B cell (primary cell): ENCODE measurements at regions not wholly inside any gene's neighbourhood (a gene's known extent, or its start where the extent isn't known, plus 50 kb on each side); places are given as distances from the start of the nearest gene placed in this dataset.

Source experiments
- ATAC-seq: fragments of 200-7000 bp; cut with Tn5 transposase; one replicate; pipeline ENCODE4 v1.10.0; 2021; ENCODE audit warnings: low read depth, mild to moderate bottlenecking, moderate number of reproducible peaks, moderate library complexity
- CTCF ChIA-PET: fragments of 350-600 bp; sonication (Branson Sonifier 250); formaldehyde crosslinking; loops from one replicate; lab custom pipeline; 2021; ENCODE audit warnings: antibody characterized with exemption, inconsistent platforms; lab: Charles Lee
- POLR2A ChIA-PET: fragments of 350-600 bp; sonication (Branson Sonifier 250); formaldehyde crosslinking; loops from one replicate; lab custom pipeline; 2021; ENCODE audit warnings: antibody characterized with exemption; lab: Charles Lee
- DNase-seq: peaks from one replicate; pipeline ENCODE4 v3.0.0; 2013
- H2AFZ ChIP-seq: 2 replicates; pipeline ENCODE4 v1.6.1; 2012; ENCODE audit warnings: mild to moderate bottlenecking, low read depth, low read length; ENCODE audit not compliant: insufficient read depth, poor library complexity, severe bottlenecking
- H3K27ac ChIP-seq, 2 donors: 1 replicate in 1 of 2; 2 replicates in 1 of 2; pipeline ENCODE4 v1.5.1; 2012 to 2013; ENCODE audit warnings: low read length in 2 of 2, mild to moderate bottlenecking in 2 of 2, moderate library complexity in 1 of 2
- H3K27me3 ChIP-seq, 4 experiments: fragments of 200-600 bp in 1 of 4; sonication (generic) in 1 of 4; replicated peaks in 1 of 4; 1 replicate in 2 of 4; 2 replicates in 2 of 4; pipeline versions ENCODE4 v1.6.1 to v1.7.0; 2013 to 2016; ENCODE audit warnings: low read length in 3 of 4, mild to moderate bottlenecking in 2 of 4, mixed read lengths in 1 of 4, moderate library complexity in 1 of 4; ENCODE audit not compliant: insufficient read depth in 4 of 4, control insufficient read depth in 3 of 4; ENCODE audit errors: control extremely low read depth in 1 of 4
- H3K36me3 ChIP-seq, 2 experiments: replicated peaks in 1 of 2; 1 replicate in 1 of 2; 2 replicates in 1 of 2; pipeline versions ENCODE4 v1.6.1 to v1.7.1; 2013; ENCODE audit warnings: low read length in 1 of 2; ENCODE audit not compliant: insufficient read depth in 2 of 2, control insufficient read depth in 1 of 2; ENCODE audit errors: control extremely low read depth in 1 of 2, extremely low read depth in 1 of 2
- H3K4me1 ChIP-seq, 2 donors: fragments of 200-600 bp in 1 of 2; sonication (generic) in 1 of 2; 1 replicate in 1 of 2; 2 replicates in 1 of 2; pipeline versions ENCODE4 v1.5.1 to v1.6.1; 2013 to 2017; ENCODE audit warnings: low read length in 2 of 2; ENCODE audit not compliant: control insufficient read depth in 2 of 2, insufficient read depth in 2 of 2
- H3K4me2 ChIP-seq: replicated peaks from 2 replicates; pipeline ENCODE3; 2012; ENCODE audit warnings: mild to moderate bottlenecking, low read depth, low read length; ENCODE audit not compliant: poor library complexity, severe bottlenecking
- H3K4me3 ChIP-seq, 5 experiments: fragments of 200-600 bp in 1 of 5; sonication (generic) in 1 of 5; 1 replicate in 3 of 5; 2 replicates in 2 of 5; pipeline versions ENCODE4 v1.5.1 to v1.7.0; 2011 to 2016; ENCODE audit warnings: low read length in 4 of 5, mild to moderate bottlenecking in 4 of 5, low read depth in 2 of 5, control low read depth in 1 of 5, moderate library complexity in 1 of 5; ENCODE audit not compliant: insufficient read depth in 1 of 5; ENCODE audit errors: control extremely low read depth in 1 of 5, extremely low read depth in 1 of 5
- H3K79me2 ChIP-seq: fragments of 200-600 bp; sonication (generic); one replicate; pipeline ENCODE4 v1.6.0; 2016; ENCODE audit warnings: low read length; ENCODE audit not compliant: control insufficient read depth, insufficient read depth
- H3K9ac ChIP-seq: fragments of 200-600 bp; sonication (generic); 2 replicates; pipeline ENCODE4 v1.6.1; 2017; ENCODE audit warnings: mild to moderate bottlenecking, low read length, moderate library complexity
- H3K9me3 ChIP-seq, 3 donors: one replicate each; pipeline versions ENCODE4 v1.6.1 to v1.7.1; 2013; ENCODE audit warnings: low read length in 2 of 3; ENCODE audit not compliant: control insufficient read depth in 2 of 3, insufficient read depth in 1 of 3; ENCODE audit errors: control extremely low read depth in 1 of 3
- H4K20me1 ChIP-seq: 2 replicates; pipeline ENCODE4 v1.6.0; 2012; ENCODE audit warnings: mild to moderate bottlenecking, low read length; ENCODE audit not compliant: insufficient read depth, control insufficient read depth, poor library complexity, severe bottlenecking
- H3K27ac Mint-ChIP-seq: one replicate; pipeline ENCODE4 v1.8.0; 2021; ENCODE audit warnings: mixed read lengths
- H3K27me3 Mint-ChIP-seq: one replicate; pipeline ENCODE4 v1.8.0; 2021; ENCODE audit warnings: mixed read lengths
- H3K4me1 Mint-ChIP-seq: one replicate; pipeline ENCODE4 v1.8.0; 2021; ENCODE audit warnings: mixed read lengths
- H3K4me3 Mint-ChIP-seq: one replicate; pipeline ENCODE4 v1.8.0; 2021; ENCODE audit warnings: mixed read lengths
- H3K9me3 Mint-ChIP-seq: one replicate; pipeline ENCODE4 v1.8.0; 2022; ENCODE audit warnings: mixed read lengths; ENCODE audit not compliant: insufficient read depth
- EZH2 ChIP-seq: IDR thresholded peaks from 2 replicates; pipeline ENCODE4 v1.6.1; 2012; ENCODE audit warnings: borderline replicate concordance, low read depth, mild to moderate bottlenecking, moderate library complexity, low read length; ENCODE audit not compliant: insufficient read depth, poor library complexity, severe bottlenecking
- WGBS: methylation state at CpG from one replicate; pipeline ENCODE4 v1.1.5; 2013; ENCODE audit warnings: missing lambda C conversion rate; ENCODE audit not compliant: insufficient coverage; 5-methylcytosine and 5-hydroxymethylcytosine counted together
- intact Hi-C: fragments of 100-400 bp; cut with micrococcal nuclease; formaldehyde crosslinking; loops from one replicate; pipeline ENCODE4 v1.10.0; 2022
- TF ChIP-seq, protein P1 (sequence below): fragments of 200-600 bp; IDR thresholded peaks from one replicate; pipeline ENCODE4 v1.8.0; 2022; ENCODE audit warnings: antibody characterized with exemption, mild to moderate bottlenecking

- Histone ChIP-seq H3K9ac (no peak overlapping the region), H3K79me2 (no peaks in the 10 kb centered on the region), H3K36me3 (no peaks in the 10 kb centered on the region), H3K9me3 (peaks cover 0 to 2% (median 0%) of the 10 kb centered on the region in 3 donors), H3K4me1 (no peaks in the 10 kb centered on the region), H3K4me2 (no peak overlapping the region), H4K20me1 (no peaks in the 10 kb centered on the region), H3K27ac (no peak overlapping the region), H3K27me3 (peaks cover 0 to 3% (median 0%) of the 10 kb centered on the region in 4 experiments), H3K4me3 (no peak overlapping the region), H2AFZ (no peak overlapping the region)
- ATAC-seq = peak; percentile 45
- H3K9me3 Mint-ChIP-seq = no peaks in the 10 kb centered on the region
- peaks cover 5% of the 10 kb centered on the region for H3K27me3 Mint-ChIP-seq
- H3K27ac Mint-ChIP-seq = no peak overlapping the region
- peaks cover 3% of the 10 kb centered on the region for H3K4me1 Mint-ChIP-seq
- ChIA-PET CTCF (interaction anchor here (0.7 to 1.8 kb wide), 7 partner anchors 8 to 156 kb away, joined by 3 to 6 read pairs (median 3); no protein-coding TSS in a partner anchor), POLR2A (no interaction called here)
- no peak overlapping the region for H3K4me3 Mint-ChIP-seq
- TF ChIP-seq EZH2 = no peak
- TF ChIP-seq, protein P1, sequence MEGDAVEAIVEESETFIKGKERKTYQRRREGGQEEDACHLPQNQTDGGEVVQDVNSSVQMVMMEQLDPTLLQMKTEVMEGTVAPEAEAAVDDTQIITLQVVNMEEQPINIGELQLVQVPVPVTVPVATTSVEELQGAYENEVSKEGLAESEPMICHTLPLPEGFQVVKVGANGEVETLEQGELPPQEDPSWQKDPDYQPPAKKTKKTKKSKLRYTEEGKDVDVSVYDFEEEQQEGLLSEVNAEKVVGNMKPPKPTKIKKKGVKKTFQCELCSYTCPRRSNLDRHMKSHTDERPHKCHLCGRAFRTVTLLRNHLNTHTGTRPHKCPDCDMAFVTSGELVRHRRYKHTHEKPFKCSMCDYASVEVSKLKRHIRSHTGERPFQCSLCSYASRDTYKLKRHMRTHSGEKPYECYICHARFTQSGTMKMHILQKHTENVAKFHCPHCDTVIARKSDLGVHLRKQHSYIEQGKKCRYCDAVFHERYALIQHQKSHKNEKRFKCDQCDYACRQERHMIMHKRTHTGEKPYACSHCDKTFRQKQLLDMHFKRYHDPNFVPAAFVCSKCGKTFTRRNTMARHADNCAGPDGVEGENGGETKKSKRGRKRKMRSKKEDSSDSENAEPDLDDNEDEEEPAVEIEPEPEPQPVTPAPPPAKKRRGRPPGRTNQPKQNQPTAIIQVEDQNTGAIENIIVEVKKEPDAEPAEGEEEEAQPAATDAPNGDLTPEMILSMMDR = peak; percentile 82
- DNase-seq = peak; percentile 58
- 24% methylated on average over 3 of the region's 15 CpGs for WGBS
- intact Hi-C loops = loop anchor here (1.0 kb wide), 1 partner anchor 69 kb away; the partner anchor contains the start of gene ZNF618
Observed at GRCh38 chr9:113807173-113808061, 68.7 kb upstream of the ZNF618 start.
